Erythroblast (primary cell): ENCODE measurements at regions not wholly inside any gene's neighbourhood (a gene's known extent, or its start where the extent isn't known, plus 50 kb on each side); places are given as distances from the start of the nearest gene placed in this dataset.

Experiments used
- GATA1 ChIP-seq: IDR thresholded peaks from 2 replicates; pipeline ENCODE4 v1.6.1; 2011; ENCODE audit warnings: low read depth, mild to moderate bottlenecking, control low read depth, low read length, moderate library complexity
- POLR2A ChIP-seq: IDR thresholded peaks from 2 replicates; pipeline ENCODE4 v1.6.1; 2011; ENCODE audit warnings: mild to moderate bottlenecking, low read length

GRCh38 chr14:52150162-52150561 is 81.3 kb upstream of the NID2 start:
- TF ChIP-seq POLR2A: no peak
- TF ChIP-seq GATA1: no peak
